ENCODE measurements at regions not wholly inside any gene's neighbourhood (a gene's known extent, or its start where the extent isn't known, plus 50 kb on each side); places are given as distances from the start of the nearest gene placed in this dataset.

DNA sequence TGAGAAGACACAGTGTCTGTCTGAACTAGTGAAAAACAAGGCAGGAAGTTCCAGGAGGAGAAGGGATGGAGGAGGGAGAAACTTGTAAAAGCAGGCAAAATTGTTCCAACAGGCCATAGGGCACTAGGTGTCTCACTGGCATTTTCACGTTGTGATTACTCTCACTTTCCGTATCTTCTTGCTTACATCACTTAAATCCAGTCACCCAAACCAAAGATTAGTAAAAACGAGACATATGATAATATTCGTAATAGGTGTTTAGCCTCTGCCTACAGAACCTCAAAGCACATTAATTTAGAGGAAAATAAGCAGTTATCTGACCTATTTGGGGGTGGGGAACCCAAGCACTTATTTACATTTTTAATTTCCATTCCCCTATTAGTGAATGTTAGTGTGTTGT lies 78.3 kb downstream of the POU3F3 start (continued):
- TF ChIP-seq, protein P1, sequence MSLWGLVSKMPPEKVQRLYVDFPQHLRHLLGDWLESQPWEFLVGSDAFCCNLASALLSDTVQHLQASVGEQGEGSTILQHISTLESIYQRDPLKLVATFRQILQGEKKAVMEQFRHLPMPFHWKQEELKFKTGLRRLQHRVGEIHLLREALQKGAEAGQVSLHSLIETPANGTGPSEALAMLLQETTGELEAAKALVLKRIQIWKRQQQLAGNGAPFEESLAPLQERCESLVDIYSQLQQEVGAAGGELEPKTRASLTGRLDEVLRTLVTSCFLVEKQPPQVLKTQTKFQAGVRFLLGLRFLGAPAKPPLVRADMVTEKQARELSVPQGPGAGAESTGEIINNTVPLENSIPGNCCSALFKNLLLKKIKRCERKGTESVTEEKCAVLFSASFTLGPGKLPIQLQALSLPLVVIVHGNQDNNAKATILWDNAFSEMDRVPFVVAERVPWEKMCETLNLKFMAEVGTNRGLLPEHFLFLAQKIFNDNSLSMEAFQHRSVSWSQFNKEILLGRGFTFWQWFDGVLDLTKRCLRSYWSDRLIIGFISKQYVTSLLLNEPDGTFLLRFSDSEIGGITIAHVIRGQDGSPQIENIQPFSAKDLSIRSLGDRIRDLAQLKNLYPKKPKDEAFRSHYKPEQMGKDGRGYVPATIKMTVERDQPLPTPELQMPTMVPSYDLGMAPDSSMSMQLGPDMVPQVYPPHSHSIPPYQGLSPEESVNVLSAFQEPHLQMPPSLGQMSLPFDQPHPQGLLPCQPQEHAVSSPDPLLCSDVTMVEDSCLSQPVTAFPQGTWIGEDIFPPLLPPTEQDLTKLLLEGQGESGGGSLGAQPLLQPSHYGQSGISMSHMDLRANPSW (CRISPR knock-in tag; conservative IDR thresholded peaks at IDR 0.05; ENCODE audit: low read depth): no peak
- TF ChIP-seq ETV6 (CRISPR knock-in tag; IDR thresholded peaks at IDR 0.05) (no peak), NR2C2 (CRISPR knock-in tag; IDR thresholded peaks at IDR 0.05) (no peak), NFATC4 (CRISPR knock-in tag; IDR thresholded peaks at IDR 0.05) (no peak), ZNF263 (CRISPR knock-in tag; IDR thresholded peaks at IDR 0.05; ENCODE audit: low read depth) (no peak), ZNF219 (CRISPR knock-in tag; IDR thresholded peaks at IDR 0.05; ENCODE audit: borderline replicate concordance) (no peak), TEAD4 (CRISPR knock-in tag; IDR thresholded peaks at IDR 0.05) (no peak)
- TF ChIP-seq, protein P2, sequence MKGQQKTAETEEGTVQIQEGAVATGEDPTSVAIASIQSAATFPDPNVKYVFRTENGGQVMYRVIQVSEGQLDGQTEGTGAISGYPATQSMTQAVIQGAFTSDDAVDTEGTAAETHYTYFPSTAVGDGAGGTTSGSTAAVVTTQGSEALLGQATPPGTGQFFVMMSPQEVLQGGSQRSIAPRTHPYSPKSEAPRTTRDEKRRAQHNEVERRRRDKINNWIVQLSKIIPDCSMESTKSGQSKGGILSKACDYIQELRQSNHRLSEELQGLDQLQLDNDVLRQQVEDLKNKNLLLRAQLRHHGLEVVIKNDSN (CRISPR knock-in tag; IDR thresholded peaks at IDR 0.05): no peak

DNA sequence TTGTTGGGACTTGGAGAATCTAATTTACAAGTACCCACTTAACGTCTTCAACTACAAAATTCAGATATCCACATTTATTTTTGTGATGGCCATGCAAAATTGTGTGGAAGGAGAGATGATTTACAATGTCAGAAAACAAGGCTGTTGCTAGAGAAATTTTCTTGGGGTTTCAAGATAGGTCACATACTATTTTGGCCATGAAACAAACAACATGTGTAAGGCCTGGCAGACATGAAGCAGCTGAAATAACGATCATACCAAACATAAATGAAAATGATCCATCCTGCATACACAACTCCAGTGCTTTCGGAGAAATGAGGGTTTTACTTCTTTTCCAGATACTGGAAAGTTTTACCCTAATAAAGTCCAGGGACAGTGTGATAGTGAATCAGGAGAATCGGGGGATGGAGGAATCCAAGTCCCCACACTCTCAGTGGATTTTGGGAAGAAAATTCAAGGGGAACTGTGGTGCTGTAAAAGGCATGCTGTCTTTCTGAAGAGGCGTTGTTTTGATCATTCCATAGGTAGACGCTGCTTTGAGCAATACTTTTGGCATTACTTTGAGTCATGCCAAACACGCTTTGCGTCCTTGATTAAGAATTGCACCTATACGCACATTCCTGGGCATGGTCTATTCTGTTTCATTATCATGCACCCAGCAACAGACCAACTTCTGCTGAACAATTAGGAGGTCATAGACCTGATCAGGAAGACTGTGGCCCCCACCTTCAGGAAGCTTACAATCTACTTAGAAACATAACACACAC lies 79.4 kb downstream of the POU3F3 start:
- TF ChIP-seq NR3C1 (CRISPR knock-in tag; conservative IDR thresholded peaks at IDR 0.05; ENCODE audit: low read depth) (no peak), ZNF121 (CRISPR knock-in tag; IDR thresholded peaks at IDR 0.05) (no peak), MXD4 (CRISPR knock-in tag; IDR thresholded peaks at IDR 0.05; ENCODE audit: borderline replicate concordance) (no peak), EMX1 (CRISPR knock-in tag; IDR thresholded peaks at IDR 0.05) (no peak), MYBL2 (CRISPR knock-in tag; IDR thresholded peaks at IDR 0.05) (no peak), ESRRA (CRISPR knock-in tag; IDR thresholded peaks at IDR 0.05; ENCODE audit: borderline replicate concordance) (no peak), HMGA2 (CRISPR knock-in tag; IDR thresholded peaks at IDR 0.05) (no peak), SOX15 (CRISPR knock-in tag; IDR thresholded peaks at IDR 0.05) (no peak), FOXJ3 (CRISPR knock-in tag; IDR thresholded peaks at IDR 0.05; ENCODE audit: borderline replicate concordance) (no peak), NFYB (CRISPR knock-in tag; conservative IDR thresholded peaks at IDR 0.05; ENCODE audit: low read depth) (no peak), PRRX2 (CRISPR knock-in tag; IDR thresholded peaks at IDR 0.05) (no peak), KAT7 (CRISPR knock-in tag; IDR thresholded peaks at IDR 0.05; ENCODE audit: borderline replicate concordance) (no peak), ZNF671 (CRISPR knock-in tag; IDR thresholded peaks at IDR 0.05) (no peak)
- TF ChIP-seq, protein P3, sequence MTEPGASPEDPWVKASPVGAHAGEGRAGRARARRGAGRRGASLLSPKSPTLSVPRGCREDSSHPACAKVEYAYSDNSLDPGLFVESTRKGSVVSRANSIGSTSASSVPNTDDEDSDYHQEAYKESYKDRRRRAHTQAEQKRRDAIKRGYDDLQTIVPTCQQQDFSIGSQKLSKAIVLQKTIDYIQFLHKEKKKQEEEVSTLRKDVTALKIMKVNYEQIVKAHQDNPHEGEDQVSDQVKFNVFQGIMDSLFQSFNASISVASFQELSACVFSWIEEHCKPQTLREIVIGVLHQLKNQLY (CRISPR knock-in tag; IDR thresholded peaks at IDR 0.05): no peak
- TF ChIP-seq, protein P4, sequence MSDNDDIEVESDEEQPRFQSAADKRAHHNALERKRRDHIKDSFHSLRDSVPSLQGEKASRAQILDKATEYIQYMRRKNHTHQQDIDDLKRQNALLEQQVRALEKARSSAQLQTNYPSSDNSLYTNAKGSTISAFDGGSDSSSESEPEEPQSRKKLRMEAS (CRISPR knock-in tag; IDR thresholded peaks at IDR 0.05): no peak
- TF ChIP-seq, protein P5, sequence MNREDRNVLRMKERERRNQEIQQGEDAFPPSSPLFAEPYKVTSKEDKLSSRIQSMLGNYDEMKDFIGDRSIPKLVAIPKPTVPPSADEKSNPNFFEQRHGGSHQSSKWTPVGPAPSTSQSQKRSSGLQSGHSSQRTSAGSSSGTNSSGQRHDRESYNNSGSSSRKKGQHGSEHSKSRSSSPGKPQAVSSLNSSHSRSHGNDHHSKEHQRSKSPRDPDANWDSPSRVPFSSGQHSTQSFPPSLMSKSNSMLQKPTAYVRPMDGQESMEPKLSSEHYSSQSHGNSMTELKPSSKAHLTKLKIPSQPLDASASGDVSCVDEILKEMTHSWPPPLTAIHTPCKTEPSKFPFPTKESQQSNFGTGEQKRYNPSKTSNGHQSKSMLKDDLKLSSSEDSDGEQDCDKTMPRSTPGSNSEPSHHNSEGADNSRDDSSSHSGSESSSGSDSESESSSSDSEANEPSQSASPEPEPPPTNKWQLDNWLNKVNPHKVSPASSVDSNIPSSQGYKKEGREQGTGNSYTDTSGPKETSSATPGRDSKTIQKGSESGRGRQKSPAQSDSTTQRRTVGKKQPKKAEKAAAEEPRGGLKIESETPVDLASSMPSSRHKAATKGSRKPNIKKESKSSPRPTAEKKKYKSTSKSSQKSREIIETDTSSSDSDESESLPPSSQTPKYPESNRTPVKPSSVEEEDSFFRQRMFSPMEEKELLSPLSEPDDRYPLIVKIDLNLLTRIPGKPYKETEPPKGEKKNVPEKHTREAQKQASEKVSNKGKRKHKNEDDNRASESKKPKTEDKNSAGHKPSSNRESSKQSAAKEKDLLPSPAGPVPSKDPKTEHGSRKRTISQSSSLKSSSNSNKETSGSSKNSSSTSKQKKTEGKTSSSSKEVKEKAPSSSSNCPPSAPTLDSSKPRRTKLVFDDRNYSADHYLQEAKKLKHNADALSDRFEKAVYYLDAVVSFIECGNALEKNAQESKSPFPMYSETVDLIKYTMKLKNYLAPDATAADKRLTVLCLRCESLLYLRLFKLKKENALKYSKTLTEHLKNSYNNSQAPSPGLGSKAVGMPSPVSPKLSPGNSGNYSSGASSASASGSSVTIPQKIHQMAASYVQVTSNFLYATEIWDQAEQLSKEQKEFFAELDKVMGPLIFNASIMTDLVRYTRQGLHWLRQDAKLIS (CRISPR knock-in tag; IDR thresholded peaks at IDR 0.05; ENCODE audit: borderline replicate concordance): no peak
- H3K27me3 Mint-ChIP-seq (ENCODE audit: low read depth): no peaks in the 10 kb centered on the region
- POLR2A ChIA-PET: no interaction called here

More for the DNA sequence above, 79.4 kb downstream of the POU3F3 start:
- Mint-ChIP-seq H3K36me3 (no peaks in the 10 kb centered on the region), H3K4me1 (no peaks in the 10 kb centered on the region), H3K27ac (no peak overlapping the region), H3K4me3 (no peak overlapping the region), H3K9me3 (no peaks in the 10 kb centered on the region)
- CTCF ChIA-PET: no interaction called here
- ATAC-seq: no peak
- DNase-seq (ENCODE audit: low spot score): no peak

All from WTC11 (cell line).